ENCODE measurements at regions not wholly inside any gene's neighbourhood (a gene's known extent, or its start where the extent isn't known, plus 50 kb on each side); places are given as distances from the start of the nearest gene placed in this dataset.

GRCh38 chr16:35295856-35296255, 1836.4 kb downstream of the TP53TG3F start:
- DNase-seq (ENCODE audit: low spot score), result no peak

GRCh38 chr16:35296962-35297653, 1837.7 kb downstream of the TP53TG3F start:
- DNase-seq (ENCODE audit: low spot score), result no peak

GRCh38 chr16:35298460-35299243, 1839.2 kb downstream of the TP53TG3F start:
- no peak for DNase-seq (ENCODE audit: low spot score)

GRCh38 chr16:35302859-35303258, 1843.4 kb downstream of the TP53TG3F start:
- no peak for DNase-seq (ENCODE audit: low spot score)

- DNase-seq (ENCODE audit: low spot score), result no peak
Observed at GRCh38 chr16:35305476-35305875, 1846.1 kb downstream of the TP53TG3F start.

- no peak for DNase-seq (ENCODE audit: low spot score)
Observed at GRCh38 chr16:35306915-35307314, 1847.5 kb downstream of the TP53TG3F start.

- no peak for DNase-seq (ENCODE audit: low spot score)
Observed at GRCh38 chr16:35308674-35309073, 1849.3 kb downstream of the TP53TG3F start.

- DNase-seq (ENCODE audit: low spot score), result no peak
Observed at GRCh38 chr16:35310999-35311398, 1851.6 kb downstream of the TP53TG3F start.

GRCh38 chr16:35311475-35311874, 1852.1 kb downstream of the TP53TG3F start:
- no peak for DNase-seq (ENCODE audit: low spot score)

GRCh38 chr16:35314298-35314697, 1854.9 kb downstream of the TP53TG3F start:
- DNase-seq (ENCODE audit: low spot score), result no peak

- no peak for DNase-seq (ENCODE audit: low spot score)
Observed at GRCh38 chr16:35319536-35320192, 1860.3 kb downstream of the TP53TG3F start.

- no peak for DNase-seq (ENCODE audit: low spot score)
Observed at GRCh38 chr16:35325936-35326335, 1866.5 kb downstream of the TP53TG3F start.

GRCh38 chr16:35339337-35339736, 1879.9 kb downstream of the TP53TG3F start:
- DNase-seq (ENCODE audit: low spot score), result no peak

- DNase-seq (ENCODE audit: low spot score), result no peak
Observed at GRCh38 chr16:35342012-35342411, 1882.6 kb downstream of the TP53TG3F start.

- no peak for DNase-seq (ENCODE audit: low spot score)
Observed at GRCh38 chr16:35344012-35344762, 1884.8 kb downstream of the TP53TG3F start.

GRCh38 chr16:35352431-35352830, 1893.0 kb downstream of the TP53TG3F start:
- no peak for DNase-seq (ENCODE audit: low spot score)

- DNase-seq (ENCODE audit: low spot score), result no peak
Observed at GRCh38 chr16:35363510-35363909, 1904.1 kb downstream of the TP53TG3F start.

GRCh38 chr16:35364263-35364662, 1904.9 kb downstream of the TP53TG3F start:
- DNase-seq (ENCODE audit: low spot score), result no peak

GRCh38 chr16:35365675-35366074, 1906.3 kb downstream of the TP53TG3F start:
- DNase-seq (ENCODE audit: low spot score), result no peak

- no peak for DNase-seq (ENCODE audit: low spot score)
Observed at GRCh38 chr16:35370617-35371016, 1911.2 kb downstream of the TP53TG3F start.

GRCh38 chr16:35377142-35377541, 1917.7 kb downstream of the TP53TG3F start:
- no peak for DNase-seq (ENCODE audit: low spot score)

GRCh38 chr16:35386619-35387018, 1927.2 kb downstream of the TP53TG3F start:
- no peak for DNase-seq (ENCODE audit: low spot score)
